H1 (cell line): ENCODE measurements at regions not wholly inside any gene's neighbourhood (a gene's known extent, or its start where the extent isn't known, plus 50 kb on each side); places are given as distances from the start of the nearest gene placed in this dataset.

ENCODE experiments used
- CTCF ChIA-PET: fragments of 300-600 bp; sonication (Branson Sonifier 250); formaldehyde crosslinking; loops from one replicate; lab custom pipeline; 2021; ENCODE audit not compliant: partially characterized antibody; lab: Charles Lee
- POLR2A ChIA-PET: fragments of 300-600 bp; sonication (Branson Sonifier 250); formaldehyde crosslinking; loops from one replicate; lab custom pipeline; 2021; ENCODE audit warnings: inconsistent platforms; ENCODE audit not compliant: partially characterized antibody; lab: Charles Lee
- DNase-seq, 2 experiments: peaks; one replicate each; pipeline versions ENCODE4 v3.0.0 to v3.0.0-alpha.2; 2010 to 2022; ENCODE audit warnings: low spot score in 2 of 2, low read depth in 1 of 2, mixed read lengths in 1 of 2
- FAIRE-seq: peaks from 2 replicates; lab custom pipeline; 2011; peaks lifted over from hg19 to GRCh38; lab: Jason Lieb, UNC
- H2AFZ ChIP-seq: 2 replicates; pipeline ENCODE4 v1.8.1; 2012; ENCODE audit warnings: low read length, inconsistent platforms
- H2AK5ac ChIP-seq: 2 replicates; pipeline ENCODE4 v1.6.1; 2013; ENCODE audit warnings: low read depth, low read length
- H2BK120ac ChIP-seq: replicated peaks from 2 replicates; pipeline ENCODE3; 2013; ENCODE audit warnings: low read depth, low read length, inconsistent platforms
- H2BK12ac ChIP-seq: 2 replicates; pipeline ENCODE4 v1.6.1; 2013; ENCODE audit warnings: low read depth, low read length
- H2BK15ac ChIP-seq: 2 replicates; pipeline ENCODE4 v1.6.1; 2013; ENCODE audit warnings: low read length
- H2BK20ac ChIP-seq: 2 replicates; pipeline ENCODE4 v1.6.1; 2013; ENCODE audit warnings: low read length
- H2BK5ac ChIP-seq: 2 replicates; pipeline ENCODE4 v1.6.1; 2013; ENCODE audit warnings: low read depth, low read length
- H3K14ac ChIP-seq: 2 replicates; pipeline ENCODE4 v1.6.1; 2013; ENCODE audit warnings: inconsistent platforms; ENCODE audit not compliant: insufficient read length
- H3K18ac ChIP-seq: 2 replicates; pipeline ENCODE4 v1.6.1; 2013; ENCODE audit warnings: low read length; ENCODE audit errors: extremely low read depth
- H3K23ac ChIP-seq: 2 replicates; pipeline ENCODE4 v1.6.1; 2013; ENCODE audit warnings: inconsistent platforms; ENCODE audit not compliant: insufficient read length
- H3K23me2 ChIP-seq: 2 replicates; pipeline ENCODE4 v1.6.1; 2013; ENCODE audit warnings: low read depth, low read length
- H3K27ac ChIP-seq: 2 replicates; pipeline ENCODE4 v1.6.1; 2011; ENCODE audit warnings: low read depth, low read length, inconsistent platforms
- H3K27me3 ChIP-seq, 4 experiments: replicated peaks in 1 of 4; 1 replicate in 1 of 4; 2 replicates in 3 of 4; pipeline versions ENCODE4 v1.6.1 to v1.8.1; 2011 to 2013; ENCODE audit warnings: low read length in 3 of 4, mild to moderate bottlenecking in 3 of 4, inconsistent platforms in 2 of 4, mixed read lengths in 2 of 4, moderate library complexity in 1 of 4; ENCODE audit not compliant: control insufficient read depth in 3 of 4, insufficient read depth in 3 of 4; ENCODE audit errors: extremely low read depth in 1 of 4
- H3K36me3 ChIP-seq, 4 experiments: 2 replicates each; pipeline versions ENCODE4 v1.6.1 to v1.8.1; 2011 to 2013; ENCODE audit warnings: mild to moderate bottlenecking in 4 of 4, low read length in 3 of 4, moderate library complexity in 2 of 4, control low read depth in 1 of 4, inconsistent platforms in 1 of 4; ENCODE audit not compliant: insufficient read depth in 4 of 4, control insufficient read depth in 2 of 4
- H3K4ac ChIP-seq: replicated peaks from 2 replicates; pipeline ENCODE3; 2013; ENCODE audit warnings: low read length, low read depth, mixed read lengths, inconsistent platforms; ENCODE audit not compliant: insufficient read length
- H3K4me1 ChIP-seq, 4 experiments: replicated peaks in 1 of 4; 1 replicate in 1 of 4; 2 replicates in 3 of 4; pipeline versions ENCODE4 v1.6.1 to v1.8.1; 2011 to 2013; ENCODE audit warnings: low read length in 3 of 4, inconsistent platforms in 2 of 4, mixed read lengths in 1 of 4; ENCODE audit not compliant: insufficient read depth in 4 of 4, control insufficient read depth in 3 of 4
- H3K4me2 ChIP-seq, 2 experiments: 2 replicates each; pipeline versions ENCODE4 v1.6.1 to v1.8.1; 2011 to 2013; ENCODE audit warnings: low read depth in 2 of 2, low read length in 2 of 2, control low read depth in 1 of 2, inconsistent platforms in 1 of 2, mild to moderate bottlenecking in 1 of 2; ENCODE audit not compliant: insufficient read depth in 1 of 2
- H3K4me3 ChIP-seq, 4 experiments: fragments of 200-600, 300-600 bp in 1 of 4; sonication (generic), shearing (Covaris generic), sonication (Bioruptor Twin) in 1 of 4; 2 replicates each; pipeline versions ENCODE4 v1.5.1 to v1.8.1; 2011 to 2016; ENCODE audit warnings: low read length in 4 of 4, low read depth in 3 of 4, control low read depth in 2 of 4, inconsistent platforms in 2 of 4, mild to moderate bottlenecking in 2 of 4, mixed read lengths in 1 of 4, moderate library complexity in 1 of 4; ENCODE audit not compliant: insufficient read depth in 2 of 4; ENCODE audit errors: extremely low read depth in 1 of 4
- H3K56ac ChIP-seq: replicated peaks from 2 replicates; pipeline ENCODE3; 2013; ENCODE audit warnings: low read depth, mild to moderate bottlenecking, mixed read lengths, low read length, inconsistent platforms; ENCODE audit not compliant: insufficient read length
- H3K79me1 ChIP-seq: 2 replicates; pipeline ENCODE4 v1.6.1; 2013; ENCODE audit warnings: low read depth, low read length, control low read depth
- H3K79me2 ChIP-seq, 2 experiments: 2 replicates each; pipeline versions ENCODE4 v1.6.1 to v1.8.1; 2012 to 2013; ENCODE audit warnings: low read length in 2 of 2, mild to moderate bottlenecking in 2 of 2, inconsistent platforms in 1 of 2; ENCODE audit not compliant: insufficient read depth in 2 of 2, control insufficient read depth in 1 of 2
- H3K9ac ChIP-seq, 4 experiments: replicated peaks in 1 of 4; 1 replicate in 1 of 4; 2 replicates in 3 of 4; pipeline versions ENCODE4 v1.6.1 to v1.8.1; 2011 to 2013; ENCODE audit warnings: low read depth in 3 of 4, low read length in 3 of 4, control low read depth in 2 of 4, mild to moderate bottlenecking in 2 of 4, moderate library complexity in 2 of 4, inconsistent platforms in 1 of 4; ENCODE audit errors: extremely low read depth in 1 of 4
- H3K9me3 ChIP-seq, 2 experiments: 2 replicates each; pipeline versions ENCODE4 v1.6.1 to v1.8.1; 2012 to 2013; ENCODE audit warnings: mild to moderate bottlenecking in 2 of 2, moderate library complexity in 2 of 2, control low read depth in 1 of 2, inconsistent platforms in 1 of 2, low read depth in 1 of 2, low read length in 1 of 2, mixed read lengths in 1 of 2; ENCODE audit not compliant: insufficient read depth in 2 of 2
- H4K20me1 ChIP-seq, 2 experiments: replicated peaks in 1 of 2; 2 replicates each; pipeline versions ENCODE3 to v1.8.1; 2011 to 2013; ENCODE audit warnings: inconsistent platforms in 2 of 2, low read length in 2 of 2, mild to moderate bottlenecking in 1 of 2; ENCODE audit not compliant: insufficient read depth in 2 of 2, control insufficient read depth in 1 of 2
- H4K5ac ChIP-seq: 2 replicates; pipeline ENCODE4 v1.6.1; 2013; ENCODE audit warnings: low read length, low read depth, mixed read lengths, inconsistent platforms; ENCODE audit not compliant: insufficient read length
- H4K8ac ChIP-seq: 2 replicates; pipeline ENCODE4 v1.8.0; 2013; ENCODE audit warnings: mild to moderate bottlenecking, moderate library complexity, low read length, inconsistent platforms; ENCODE audit not compliant: insufficient read depth; ENCODE audit errors: extremely low read depth
- H4K91ac ChIP-seq: replicated peaks from 2 replicates; pipeline ENCODE3; 2013; ENCODE audit warnings: low read length, mixed read lengths, inconsistent platforms; ENCODE audit not compliant: insufficient read length
- WGBS, 2 experiments: shearing (Covaris generic) in 1 of 2; methylation state at CpG; one replicate each; pipeline versions ENCODE4 v1.1.6 to v1.1.7; 2013 to 2015; ENCODE audit warnings: low lambda C conversion rate in 2 of 2, mixed read lengths in 2 of 2, inconsistent platforms in 1 of 2, low coverage in 1 of 2, missing lambda C conversion rate in 1 of 2; ENCODE audit not compliant: insufficient replicate concordance in 2 of 2, insufficient coverage in 1 of 2, insufficient read length in 1 of 2; ENCODE audit errors: extremely low coverage in 1 of 2, missing lambda C conversion rate in 1 of 2; 5-methylcytosine and 5-hydroxymethylcytosine counted together
- TF ChIP-seq, protein P1 (sequence below): IDR thresholded peaks from 2 replicates; pipeline ENCODE4 v1.6.1; 2011; ENCODE audit warnings: low read depth, mild to moderate bottlenecking, low read length; ENCODE audit not compliant: insufficient read depth

DNA sequence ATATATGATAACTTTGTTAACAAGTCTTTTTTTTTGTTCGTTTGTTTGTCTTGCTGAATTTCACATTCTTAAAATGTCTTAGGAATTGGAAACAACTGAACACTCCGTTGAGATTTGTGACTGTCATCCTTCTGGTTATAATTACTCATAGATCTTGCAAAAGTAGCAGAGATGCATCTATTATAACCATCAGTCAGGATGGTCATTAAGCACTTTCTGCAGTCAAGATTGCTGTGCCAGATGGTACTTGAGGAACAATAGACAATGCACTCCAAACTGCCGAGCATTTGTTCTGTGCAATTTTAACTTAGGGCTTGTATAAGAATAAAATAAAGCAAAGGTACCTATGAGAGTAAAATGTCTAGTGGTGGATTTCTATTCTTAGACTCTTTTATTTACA is 710.1 kb upstream of the KCND2 start:
- Histone ChIP-seq H3K23ac (no peak overlapping the region), H4K8ac (no peak overlapping the region), H3K9ac (no peak overlapping the region), H4K5ac (no peak overlapping the region), H2BK15ac (no peak overlapping the region), H3K4me3 (no peak overlapping the region), H2BK20ac (no peak overlapping the region), H3K79me1 (no peaks in the 10 kb centered on the region), H2BK120ac (no peak overlapping the region), H2AK5ac (no peak overlapping the region), H3K79me2 (no peaks in the 10 kb centered on the region), H3K27me3 (no peaks in the 10 kb centered on the region), H3K23me2 (no peaks in the 10 kb centered on the region), H2BK12ac (no peak overlapping the region), H3K9me3 (no peaks in the 10 kb centered on the region), H3K36me3 (no peaks in the 10 kb centered on the region), H3K4ac (no peak overlapping the region), H3K4me2 (no peak overlapping the region), H4K91ac (no peak overlapping the region), H3K27ac (no peak overlapping the region), H3K56ac (no peak overlapping the region), H4K20me1 (no peaks in the 10 kb centered on the region), H2AFZ (no peak overlapping the region), H3K14ac (no peak overlapping the region), H3K4me1 (no peaks in the 10 kb centered on the region), H2BK5ac (no peak overlapping the region), H3K18ac (no peak overlapping the region)
- WGBS, 2 experiments: 88% methylated on average over 3 of the region's 3 CpGs; no CpG with 5 or more reads in 1 of the 2 experiments
- CTCF ChIA-PET: interaction anchor here (0.7 to 1.0 kb wide), 2 partner anchors 9 to 446 kb away, joined by 3 read pairs; no protein-coding TSS in a partner anchor
- POLR2A ChIA-PET: no interaction called here
- no peak for DNase-seq
- FAIRE-seq: no peak
- TF ChIP-seq, protein P1, sequence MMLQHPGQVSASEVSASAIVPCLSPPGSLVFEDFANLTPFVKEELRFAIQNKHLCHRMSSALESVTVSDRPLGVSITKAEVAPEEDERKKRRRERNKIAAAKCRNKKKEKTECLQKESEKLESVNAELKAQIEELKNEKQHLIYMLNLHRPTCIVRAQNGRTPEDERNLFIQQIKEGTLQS: no peak
